AG08396 (cell line): ENCODE measurements at regions not wholly inside any gene's neighbourhood (a gene's known extent, or its start where the extent isn't known, plus 50 kb on each side); places are given as distances from the start of the nearest gene placed in this dataset.
"Not testable (repeated sequence)": the region's sequence is repeated elsewhere in the genome, so short reads cannot be mapped to it uniquely, and the experiment has no call there.

Source experiments
- DNase-seq: peaks from one replicate; pipeline ENCODE4 v3.0.0; 2012; ENCODE audit warnings: low spot score, mixed read lengths

DNA sequence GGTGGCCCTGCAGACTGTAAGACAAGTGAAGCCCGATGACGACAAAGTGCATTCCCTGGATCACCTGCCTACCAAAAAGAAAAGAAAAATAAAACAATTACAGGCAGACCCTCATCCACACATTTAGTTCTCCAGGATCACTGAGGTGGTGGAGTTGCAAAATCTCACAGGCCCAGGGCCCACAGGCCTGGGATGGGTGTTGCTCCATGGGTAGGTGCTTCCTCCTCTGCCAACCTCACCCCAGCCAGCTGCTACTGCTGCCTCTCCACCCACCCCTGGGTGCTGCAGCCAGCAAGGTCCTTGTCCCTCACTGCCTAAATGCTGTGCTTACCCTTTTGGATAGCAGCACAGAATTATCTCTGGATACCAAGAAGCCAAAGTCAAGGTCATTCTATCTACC lies 146.4 kb upstream of the GALNT2 start:
- DNase-seq = no peak

DNA sequence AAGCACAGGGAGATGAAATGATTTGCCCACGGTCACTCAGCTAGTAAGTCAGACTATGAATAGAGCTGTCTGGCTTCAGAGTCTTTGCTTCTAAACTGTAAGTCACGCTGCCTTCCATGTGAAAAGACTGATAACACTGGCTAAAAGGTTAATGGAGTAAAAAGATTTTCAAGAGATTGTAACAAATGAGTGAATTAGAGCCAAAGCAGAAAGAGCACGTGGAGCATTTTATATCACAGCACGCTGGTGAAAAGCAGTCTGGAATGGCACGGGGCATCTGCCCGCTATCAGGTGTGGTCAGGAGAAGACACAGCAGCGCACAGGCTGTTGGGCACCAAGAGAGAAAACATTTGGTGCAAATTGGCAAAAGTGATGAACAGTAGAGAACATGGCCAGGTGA lies 144.8 kb upstream of the GALNT2 start:
- no peak for DNase-seq

DNA sequence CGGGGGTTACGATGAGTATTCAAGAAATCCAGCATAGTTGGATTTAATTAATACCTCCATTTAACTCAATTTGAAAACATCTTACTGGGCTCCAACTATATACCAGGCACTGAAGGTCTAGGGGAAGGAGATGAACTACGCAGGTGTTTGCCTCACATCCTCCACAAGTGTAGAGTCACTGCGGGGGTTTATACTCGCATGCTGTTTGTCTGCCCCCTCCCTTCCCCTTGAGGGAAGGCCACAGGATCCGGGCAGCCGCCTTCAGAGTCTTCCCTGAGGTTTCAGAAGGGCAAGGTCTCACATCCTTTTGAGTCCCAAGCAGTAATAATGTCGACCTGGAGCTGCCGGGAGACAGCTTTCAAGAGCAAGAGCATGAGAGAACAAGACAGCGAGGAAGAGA lies 142.4 kb upstream of the GALNT2 start:
- DNase-seq = no peak

DNA sequence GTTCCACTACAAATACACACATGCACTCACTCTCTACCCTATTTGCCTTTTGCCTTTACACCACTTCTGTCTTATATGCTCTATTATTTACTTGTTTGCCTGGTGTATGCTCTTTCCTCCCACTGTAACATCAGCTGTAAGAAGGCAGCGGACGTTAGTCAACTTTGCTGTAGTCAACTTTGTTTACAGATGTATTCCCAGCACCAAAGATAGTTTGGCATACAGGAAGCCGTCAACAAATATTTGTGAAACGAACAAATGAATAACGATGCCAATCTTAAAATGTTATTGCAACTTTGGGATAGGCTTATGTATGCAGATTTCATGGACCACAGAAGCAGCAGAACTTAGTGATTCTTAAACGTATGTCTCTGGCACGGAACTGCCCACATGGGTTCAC lies 138.3 kb upstream of the GALNT2 start:
- DNase-seq = no peak

DNA sequence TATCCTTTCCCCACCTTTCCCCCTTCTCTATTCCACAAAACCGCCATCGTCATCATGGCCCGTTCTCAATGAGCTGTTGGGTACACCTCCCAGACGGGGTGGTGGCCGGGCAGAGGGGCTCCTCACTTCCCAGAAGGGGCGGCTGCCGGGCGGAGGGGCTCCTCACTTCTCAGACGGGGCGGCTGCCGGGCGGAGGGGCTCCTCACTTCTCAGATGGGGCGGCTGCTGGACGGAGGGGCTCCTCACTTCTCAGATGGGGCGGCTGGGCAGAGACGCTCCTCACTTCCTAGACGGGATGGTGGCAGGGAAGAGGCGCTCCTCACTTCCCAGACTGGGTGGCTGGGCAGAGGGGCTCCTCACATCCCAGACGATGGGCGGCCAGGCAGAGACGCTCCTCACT lies 135.3 kb upstream of the GALNT2 start:
- DNase-seq = not testable (repeated sequence)

DNA sequence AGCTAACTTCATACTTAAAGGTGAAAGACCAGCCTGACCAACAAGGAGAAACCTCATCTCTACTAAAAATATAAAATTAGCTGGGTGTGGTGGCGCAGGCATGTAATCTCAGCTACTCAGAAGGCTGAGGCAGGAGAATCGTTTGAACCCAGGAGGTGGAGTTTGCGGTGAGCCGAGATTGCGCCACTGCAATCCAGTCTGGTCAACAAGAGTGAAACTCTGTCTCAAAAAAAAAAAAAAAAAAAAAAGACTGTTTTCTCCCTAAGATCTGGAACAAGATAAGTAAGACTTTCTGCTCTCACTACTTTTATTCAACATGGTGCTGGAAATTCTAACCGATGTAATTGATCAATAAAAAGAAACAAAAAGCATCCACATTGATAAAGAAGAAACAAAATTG lies 131.9 kb upstream of the GALNT2 start:
- DNase-seq = not testable (repeated sequence)

DNA sequence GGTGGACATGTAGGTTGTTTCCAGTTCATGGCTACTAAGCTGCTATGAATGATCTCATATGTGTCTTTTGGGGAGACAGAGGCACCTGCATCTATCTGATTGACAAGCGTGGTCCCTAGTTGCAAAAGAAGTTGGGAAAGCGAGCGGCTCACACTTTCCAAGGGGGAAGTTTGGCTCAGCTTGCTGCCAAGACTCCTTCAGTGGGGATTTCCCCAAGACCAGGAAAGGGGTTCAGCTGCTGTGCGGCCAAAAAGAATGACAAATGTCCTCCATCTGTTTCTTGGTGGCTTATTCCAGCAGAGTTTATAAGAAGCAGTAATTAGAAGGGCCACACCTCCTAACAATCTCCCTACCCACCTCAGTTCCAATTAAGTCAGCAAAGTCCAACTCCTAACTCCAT lies 128.5 kb upstream of the GALNT2 start:
- no peak for DNase-seq

DNA sequence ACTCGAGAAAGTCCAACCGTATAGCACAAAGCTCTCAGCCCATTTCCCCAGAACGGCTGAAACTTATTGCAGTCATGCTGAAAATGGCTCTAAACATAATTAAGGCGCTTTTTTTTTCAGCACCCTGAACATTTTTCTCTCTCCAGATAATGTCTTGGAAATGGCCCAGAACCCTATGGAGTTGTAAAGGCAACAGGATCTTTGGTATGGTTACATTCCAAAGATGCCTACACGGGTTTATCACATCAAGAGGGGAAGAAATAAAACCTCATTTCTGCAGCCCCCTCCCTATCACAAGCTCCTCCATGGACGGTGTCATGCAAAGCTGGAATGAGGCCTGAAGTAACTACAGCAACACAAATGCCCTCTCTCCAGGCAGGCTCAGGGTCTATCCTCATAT lies 126.4 kb upstream of the GALNT2 start:
- no peak for DNase-seq

DNA sequence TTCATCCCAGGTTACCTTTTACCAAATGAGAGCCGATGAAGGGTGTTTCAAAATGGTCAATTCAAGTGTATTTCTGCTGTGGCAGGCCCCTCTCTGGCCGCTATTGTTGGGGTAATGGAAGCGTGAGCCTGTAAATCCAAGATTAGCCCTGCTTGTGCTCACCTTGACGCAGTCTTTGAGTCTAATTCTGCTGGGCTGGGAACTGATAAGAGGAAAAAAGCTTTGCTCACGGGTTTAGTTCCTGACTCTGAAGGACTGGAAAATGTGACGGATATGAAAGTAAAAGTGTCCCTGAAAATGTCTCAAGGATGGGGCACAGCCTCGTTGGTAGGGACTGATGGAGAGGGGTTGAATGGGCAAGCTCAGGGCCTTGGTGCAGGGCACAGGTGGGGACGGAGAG lies 125.9 kb upstream of the GALNT2 start:
- no peak for DNase-seq

DNA sequence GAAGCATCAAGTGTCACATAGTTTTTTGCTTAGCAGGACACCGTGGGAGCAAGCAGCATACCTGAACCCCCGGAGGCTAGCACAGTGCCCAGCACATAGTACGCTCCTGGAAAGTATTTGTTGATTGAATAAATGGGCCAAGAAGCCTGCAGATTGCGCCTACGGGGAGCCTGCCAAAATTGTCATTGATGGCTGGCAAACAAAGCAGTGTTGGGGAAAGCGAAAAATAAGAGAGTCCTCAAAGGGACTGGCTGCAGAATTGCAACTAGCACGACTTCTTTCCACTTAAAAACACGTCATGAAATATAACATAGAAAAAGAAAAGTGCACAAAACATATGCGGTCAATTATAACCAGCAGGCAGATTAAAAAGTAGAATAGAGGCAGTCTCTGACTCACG lies 125.2 kb upstream of the GALNT2 start:
- DNase-seq = no peak

DNA sequence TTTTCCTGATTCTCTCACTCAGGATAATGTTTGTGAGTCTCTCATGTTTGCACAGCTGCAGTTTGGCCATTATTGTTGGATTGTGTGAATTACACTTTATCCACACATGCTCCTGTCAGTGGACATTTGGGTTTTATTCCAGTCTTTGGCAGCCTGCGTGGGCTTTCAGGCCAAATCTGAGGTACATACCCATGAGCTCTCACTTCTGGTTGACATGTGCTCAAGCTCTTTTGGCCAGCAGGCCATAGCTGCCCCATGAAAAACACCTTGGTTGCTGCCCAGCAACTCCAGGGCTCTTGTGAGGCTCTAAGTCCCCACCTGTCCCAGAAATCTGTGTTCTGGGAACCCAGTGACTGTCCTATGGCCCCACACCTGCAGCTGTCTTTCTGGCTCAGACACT lies 124.5 kb upstream of the GALNT2 start:
- no peak for DNase-seq

DNA sequence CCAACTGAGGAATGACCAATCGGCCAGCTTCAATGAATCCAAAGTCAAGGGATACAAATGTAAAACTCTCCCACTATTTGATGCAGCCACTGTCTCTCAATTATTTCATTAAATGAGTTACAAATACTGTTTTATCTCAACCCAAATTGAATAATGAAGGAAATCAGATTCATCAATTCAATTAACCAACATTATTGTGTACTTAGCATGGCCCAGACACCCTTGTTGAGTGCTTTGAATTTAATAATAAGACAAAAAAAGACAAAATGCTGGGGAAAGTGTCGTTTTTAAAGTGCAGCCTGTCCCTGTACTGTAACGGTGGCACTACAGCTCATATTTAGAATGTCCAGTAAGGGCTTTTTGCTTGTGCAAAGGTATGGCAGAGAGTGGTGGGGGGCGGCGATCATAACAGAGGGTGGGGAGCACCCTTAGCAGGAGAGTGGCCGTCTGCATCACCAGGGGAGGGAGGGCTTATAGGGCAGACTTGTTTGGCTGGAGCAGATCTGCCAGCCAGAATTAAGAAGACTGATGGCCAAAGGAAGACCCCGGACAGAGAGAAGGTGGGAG lies 123.8 kb upstream of the GALNT2 start:
- DNase-seq = no peak

DNA sequence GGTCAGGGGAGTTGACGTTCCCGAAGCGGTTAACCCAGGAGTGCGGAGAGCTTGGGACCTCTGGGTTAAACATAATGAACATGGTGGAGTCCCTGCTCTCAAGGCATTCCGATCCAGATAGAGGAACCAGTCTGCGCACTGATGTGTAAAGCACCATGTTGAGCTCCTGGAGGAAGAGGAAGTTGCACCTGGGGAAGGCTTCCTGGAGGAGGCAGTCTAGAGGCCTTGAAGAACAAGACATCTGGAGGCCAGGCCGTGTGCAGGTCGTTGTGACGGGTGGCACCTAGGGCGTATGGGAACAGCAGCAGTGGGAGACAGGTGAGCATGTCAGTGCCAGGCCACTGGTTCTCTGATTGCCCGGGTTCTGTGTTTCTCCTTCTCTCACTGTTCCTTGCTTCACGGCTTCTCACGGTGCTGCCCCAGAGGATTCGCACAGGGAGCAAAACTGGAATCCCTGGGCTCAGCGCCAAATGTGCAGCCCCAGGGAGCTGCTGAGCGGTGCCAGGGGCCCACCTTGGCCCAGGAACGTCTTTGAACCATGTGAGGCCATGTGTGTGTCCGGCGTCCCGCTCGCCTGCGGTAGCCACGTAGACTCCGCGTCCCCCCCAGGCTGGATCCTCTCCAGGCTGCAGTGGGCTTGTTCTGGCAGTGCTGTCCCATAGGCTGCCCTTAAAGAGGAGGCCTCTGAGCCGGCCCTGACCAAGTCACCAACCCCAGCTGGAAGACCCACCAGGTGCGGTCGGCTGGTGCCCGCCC lies 122.9 kb upstream of the GALNT2 start:
- DNase-seq = no peak

DNA sequence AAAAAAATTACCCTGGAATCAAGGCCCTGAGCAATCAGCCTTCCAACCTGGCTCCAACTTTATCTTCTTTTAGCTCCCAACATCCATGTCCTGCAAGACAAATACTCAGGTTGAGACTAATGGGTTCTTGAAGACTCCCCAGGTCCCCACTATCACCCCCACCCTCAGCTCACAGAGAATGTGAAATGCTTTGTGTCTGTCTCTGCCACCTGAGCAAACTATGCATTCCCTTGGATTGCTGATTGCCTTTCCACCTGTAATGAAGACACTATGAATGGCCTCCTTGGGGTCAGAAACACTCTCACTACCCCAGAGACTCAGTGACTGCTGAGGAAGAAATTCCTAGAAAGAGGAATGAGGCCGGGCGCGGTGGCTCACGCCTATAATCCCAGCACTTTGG lies 121.2 kb upstream of the GALNT2 start:
- DNase-seq = no peak

DNA sequence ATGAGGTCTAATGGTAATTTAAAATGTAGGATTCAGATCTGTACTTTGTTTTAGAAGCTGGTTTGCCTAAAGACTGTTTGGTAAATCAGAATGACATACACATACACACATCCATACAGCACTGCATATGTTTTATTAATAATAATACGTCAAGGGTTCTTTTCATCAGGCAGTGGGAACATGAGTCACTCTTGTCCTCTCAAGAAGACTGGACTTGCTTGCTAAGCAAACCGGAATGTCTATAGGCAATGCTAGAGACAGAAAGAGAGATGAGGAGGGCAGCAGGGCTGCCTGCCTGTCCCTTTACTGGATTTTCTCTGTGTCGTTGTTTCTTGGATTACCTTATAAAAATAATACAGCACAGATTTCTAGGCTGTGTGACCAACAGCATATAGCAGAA lies 119.1 kb upstream of the GALNT2 start:
- no peak for DNase-seq

DNA sequence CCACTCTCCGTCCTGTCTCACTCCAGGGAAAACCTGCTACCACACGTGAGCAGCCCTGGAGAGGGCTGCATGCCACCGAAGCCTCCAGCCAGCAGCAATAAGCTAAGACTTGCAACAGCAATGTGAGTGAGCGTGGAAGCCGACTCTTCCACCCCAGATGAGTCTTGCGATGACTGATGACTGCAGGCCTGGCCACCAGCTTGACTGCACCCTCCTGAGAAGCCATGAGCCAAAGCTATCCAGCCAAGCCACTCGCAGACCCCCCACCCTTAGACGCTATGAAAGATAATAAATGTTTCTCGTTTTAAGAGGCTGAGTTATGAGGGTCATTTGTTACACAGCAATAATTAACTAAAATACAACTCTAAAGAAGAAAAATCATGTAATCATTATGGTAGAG lies 118.6 kb upstream of the GALNT2 start:
- no peak for DNase-seq

DNA sequence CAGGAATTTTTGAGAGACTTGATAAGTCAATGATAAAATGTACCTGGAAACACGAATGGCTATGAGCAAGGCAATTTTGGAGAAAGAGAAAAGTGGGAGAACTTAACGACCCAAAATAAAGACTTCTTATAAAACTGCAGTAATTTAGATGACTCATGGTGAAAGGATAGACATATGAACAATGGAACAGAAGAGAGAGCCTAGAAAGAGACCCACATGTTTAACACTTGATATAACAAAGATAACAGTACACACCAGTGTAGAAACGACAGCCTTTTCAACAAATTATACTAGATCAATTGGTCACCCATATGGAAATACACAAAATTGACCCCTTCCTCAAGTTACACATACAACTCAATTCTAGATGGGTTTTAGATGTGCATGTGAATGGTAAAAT lies 117.5 kb upstream of the GALNT2 start:
- DNase-seq = no peak

DNA sequence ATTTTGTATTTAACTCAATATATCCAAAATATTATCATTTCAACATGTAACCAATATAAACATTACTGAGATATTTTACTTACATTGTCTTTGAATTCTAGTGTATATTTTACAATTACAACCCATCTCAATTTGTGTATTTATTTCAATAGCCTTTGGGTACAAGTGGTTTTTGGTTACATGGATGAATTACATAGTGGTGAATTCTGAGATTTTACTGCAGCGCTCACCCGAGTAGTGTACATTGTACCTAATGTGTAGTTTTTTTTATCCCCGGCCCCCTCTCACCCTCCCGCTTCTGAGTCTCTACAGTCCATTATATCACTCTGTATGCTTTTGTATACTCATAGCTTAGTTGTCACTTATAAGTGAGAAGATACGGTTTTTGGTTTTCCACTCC lies 117.0 kb upstream of the GALNT2 start:
- no peak for DNase-seq

DNA sequence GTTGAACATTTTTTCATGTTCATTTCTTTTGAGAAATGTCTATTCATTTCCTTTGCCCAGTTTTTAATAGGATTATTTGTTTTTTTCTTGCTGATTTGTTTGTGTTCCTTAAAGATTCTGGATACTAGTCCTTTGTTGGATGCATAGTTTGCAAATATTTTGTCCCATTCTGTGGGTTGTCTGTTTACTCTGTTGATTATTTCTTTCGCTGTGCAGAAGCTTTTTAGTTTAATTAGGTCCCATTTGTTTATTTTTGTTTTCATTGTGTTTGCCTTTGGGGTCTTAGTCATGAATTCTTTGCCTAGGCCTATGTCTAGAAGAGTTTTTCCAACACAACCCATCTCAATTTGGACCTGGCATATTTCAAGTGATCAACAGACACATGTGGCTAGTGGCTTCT lies 116.1 kb upstream of the GALNT2 start:
- DNase-seq = no peak

DNA sequence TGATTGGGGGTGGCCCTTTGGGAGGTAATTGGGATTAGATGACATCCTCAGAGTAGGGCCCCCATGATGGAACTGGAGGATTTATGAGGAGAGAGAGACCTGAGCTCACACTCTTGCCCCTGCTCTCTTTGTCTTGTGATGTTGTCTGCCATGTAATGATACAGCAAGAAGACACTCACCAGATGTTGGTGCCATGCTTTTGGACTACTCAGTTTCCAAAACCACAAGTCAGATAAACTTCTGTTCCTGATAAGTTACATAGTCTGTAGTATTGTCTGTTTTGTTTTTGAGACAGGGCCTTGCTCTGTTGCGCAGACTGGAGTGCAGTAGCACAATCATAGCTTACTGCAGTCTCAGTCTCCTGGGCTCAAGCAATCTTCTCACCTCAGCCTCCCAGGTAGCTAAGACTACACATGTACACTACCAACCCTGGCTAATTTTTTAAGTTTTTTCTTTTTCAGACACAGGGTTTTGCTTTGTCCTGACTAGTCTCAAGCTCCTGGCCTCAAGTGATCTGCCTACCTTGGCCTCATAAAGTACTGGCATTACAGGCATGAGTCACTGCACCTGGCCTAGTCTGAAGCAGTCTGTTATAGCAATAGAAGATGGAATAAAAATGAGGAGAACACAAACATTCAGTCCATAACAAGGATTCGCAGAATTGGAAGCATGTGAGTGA lies 115.0 kb upstream of the GALNT2 start:
- DNase-seq = no peak

DNA sequence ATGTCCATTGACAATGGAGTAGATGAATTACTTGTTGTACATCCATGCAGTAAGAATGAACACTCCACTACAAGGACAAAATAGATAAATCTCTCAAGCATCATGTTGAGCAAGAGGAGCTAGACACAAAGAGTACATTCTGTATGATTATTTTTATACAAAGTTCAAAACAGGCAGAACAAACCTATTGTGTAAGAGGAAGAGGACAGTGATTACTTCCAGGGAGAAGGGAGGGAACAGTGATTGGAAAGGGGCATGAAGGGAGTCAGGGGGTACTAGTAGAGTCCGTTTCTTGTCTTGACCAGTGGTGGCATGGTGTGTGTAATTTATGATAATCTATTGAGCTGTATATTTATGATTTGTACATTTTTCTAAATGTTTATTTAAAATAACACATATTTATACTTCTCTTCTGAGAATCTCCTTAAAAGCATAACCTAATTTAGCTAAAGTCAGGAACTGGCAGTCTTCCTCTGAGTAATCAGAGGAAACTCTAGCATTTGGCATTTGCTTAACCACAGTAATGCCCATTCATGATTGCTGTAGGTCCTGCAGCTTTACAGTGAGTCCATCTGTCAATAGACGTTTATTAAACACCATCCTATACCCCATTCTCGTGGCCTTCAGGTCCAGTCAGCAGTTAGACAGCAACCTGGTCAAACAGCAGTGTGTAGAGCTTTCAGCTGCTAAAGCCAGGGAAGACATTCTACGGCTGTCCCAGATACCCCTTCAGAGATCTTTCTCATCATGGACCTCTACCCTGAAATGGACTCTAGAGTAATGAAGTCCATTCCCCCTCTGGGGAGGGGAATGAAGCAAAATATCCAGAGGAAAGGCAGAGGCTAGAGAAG lies 114.1 kb upstream of the GALNT2 start:
- DNase-seq = no peak

DNA sequence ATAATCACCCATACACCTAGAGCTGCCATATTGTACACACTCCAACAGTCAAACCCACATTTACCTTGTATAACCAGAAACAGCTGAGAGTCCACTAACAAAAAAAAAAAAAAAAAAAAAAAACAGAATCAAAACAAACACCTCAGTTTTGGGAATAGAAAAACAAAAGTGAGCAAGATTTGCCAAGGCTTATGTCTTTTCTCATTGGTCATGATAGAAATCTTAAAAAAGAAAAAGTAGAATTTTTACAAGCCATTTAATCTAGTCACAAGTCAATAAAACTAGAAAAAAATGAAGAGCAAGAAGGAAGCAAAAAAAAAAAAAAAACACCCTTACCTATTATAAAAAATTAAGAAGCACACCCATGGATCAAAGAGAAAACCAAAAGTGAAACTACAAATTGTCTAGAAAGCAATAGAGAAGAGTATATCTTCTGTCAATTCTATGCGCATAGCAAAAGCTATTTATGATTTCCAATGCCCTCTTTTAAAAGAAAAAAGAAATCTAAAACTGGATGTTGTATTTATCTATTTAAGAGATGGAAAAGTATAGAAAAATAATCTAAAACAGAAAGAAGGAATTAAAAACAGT lies 113.2 kb upstream of the GALNT2 start:
- no peak for DNase-seq
